ENCODE measurements at regions not wholly inside any gene's neighbourhood (a gene's known extent, or its start where the extent isn't known, plus 50 kb on each side); places are given as distances from the start of the nearest gene placed in this dataset.

DNA sequence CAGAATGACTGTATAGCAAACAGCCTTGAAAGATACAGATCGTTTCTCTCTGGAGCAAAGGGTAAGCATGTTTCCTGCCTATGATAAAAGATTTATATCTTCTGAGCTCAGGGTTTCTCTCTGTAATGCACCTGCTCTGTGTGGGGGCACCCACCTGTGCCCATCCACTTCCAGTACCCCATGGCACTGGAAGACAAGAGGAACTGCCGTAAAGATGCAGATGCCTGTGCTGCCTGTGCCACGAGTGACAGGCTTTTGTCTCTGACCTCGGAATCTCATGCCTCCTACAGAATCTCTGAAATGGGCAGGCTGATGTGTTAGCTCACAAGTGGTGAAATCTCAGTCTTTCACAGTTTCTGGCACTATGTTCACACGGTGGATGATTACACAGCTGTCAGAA is 50.3 kb upstream of the ATP11A start:
- H3K4me1 ChIP-seq (ENCODE audit: control insufficient read depth, insufficient read depth, low read length, unreplicated experiment) = no peaks in the 10 kb centered on the region
- no peaks in the 10 kb centered on the region for H3K79me2 ChIP-seq (ENCODE audit: control insufficient read depth, insufficient read depth, low read length, unreplicated experiment)
- H3K4me3 ChIP-seq (ENCODE audit: low read depth, low read length) = no peak overlapping the region
- H3K27ac ChIP-seq (ENCODE audit: low read depth, low read length) = no peak overlapping the region
- H2AFZ ChIP-seq (ENCODE audit: low read length, unreplicated experiment) = no peak overlapping the region
- H3K27me3 ChIP-seq (ENCODE audit: insufficient read depth, low read length) = peaks cover 57% of the 10 kb centered on the region
- H3K36me3 ChIP-seq (ENCODE audit: insufficient read depth, low read length) = no peaks in the 10 kb centered on the region

DNA sequence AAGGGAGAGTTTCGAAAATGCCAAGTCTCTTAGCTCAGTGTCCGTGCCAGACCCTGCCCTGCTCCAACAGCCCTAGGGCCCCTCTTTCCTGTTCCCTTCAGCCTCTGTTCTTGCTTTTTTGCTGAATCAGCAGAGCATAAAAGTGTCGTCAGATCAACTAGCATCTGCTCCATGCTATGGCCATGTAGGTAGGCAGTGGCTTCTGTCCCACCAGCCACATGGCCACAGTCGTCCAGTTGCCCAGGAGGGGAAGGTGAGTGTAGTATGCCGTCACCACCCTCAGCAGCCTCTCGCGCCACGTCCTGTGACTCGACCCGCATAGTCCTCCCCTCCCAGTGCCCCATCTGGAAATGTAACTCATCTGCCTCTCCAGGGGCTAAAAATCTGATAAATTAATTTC is 50.9 kb upstream of the ATP11A start:
- H3K4me3 ChIP-seq (ENCODE audit: low read depth, low read length) = no peak overlapping the region
- peaks cover 63% of the 10 kb centered on the region for H3K27me3 ChIP-seq (ENCODE audit: insufficient read depth, low read length)
- no peak overlapping the region for H3K27ac ChIP-seq (ENCODE audit: low read depth, low read length)
- H3K4me1 ChIP-seq (ENCODE audit: control insufficient read depth, insufficient read depth, low read length, unreplicated experiment) = no peaks in the 10 kb centered on the region
- H3K79me2 ChIP-seq (ENCODE audit: control insufficient read depth, insufficient read depth, low read length, unreplicated experiment) = no peaks in the 10 kb centered on the region
- H2AFZ ChIP-seq (ENCODE audit: low read length, unreplicated experiment) = no peak overlapping the region
- no peaks in the 10 kb centered on the region for H3K36me3 ChIP-seq (ENCODE audit: insufficient read depth, low read length)

- H2AFZ ChIP-seq (ENCODE audit: low read length, unreplicated experiment) = no peak overlapping the region
- peaks cover 66% of the 10 kb centered on the region for H3K27me3 ChIP-seq (ENCODE audit: insufficient read depth, low read length)
- no peaks in the 10 kb centered on the region for H3K36me3 ChIP-seq (ENCODE audit: insufficient read depth, low read length)
- no peak overlapping the region for H3K4me3 ChIP-seq (ENCODE audit: low read depth, low read length)
- H3K4me1 ChIP-seq (ENCODE audit: control insufficient read depth, insufficient read depth, low read length, unreplicated experiment) = no peaks in the 10 kb centered on the region
- no peaks in the 10 kb centered on the region for H3K79me2 ChIP-seq (ENCODE audit: control insufficient read depth, insufficient read depth, low read length, unreplicated experiment)
- no peak overlapping the region for H3K27ac ChIP-seq (ENCODE audit: low read depth, low read length)
These were observed 50.3 kb upstream of the TUBGCP3 start for GRCh38 chr13:112638157-112638750.

All from ACC112 (cell line).